Posterior vena cava (tissue), 2 donors: ENCODE measurements at regions not wholly inside any gene's neighbourhood (a gene's known extent, or its start where the extent isn't known, plus 50 kb on each side); places are given as distances from the start of the nearest gene placed in this dataset.

Source experiments
- DNase-seq: peaks from one replicate; pipeline ENCODE4 v3.0.0-alpha.2; 2020; ENCODE audit warnings: low spot score
- intact Hi-C, 2 donors: fragments of 100-400 bp; cut with DNase I; formaldehyde crosslinking; loops; one replicate each; pipeline versions ENCODE4 v1.14.1 to v1.14.2; 2022 to 2023
- donor health status: DM: yes; HTN: yes; CAD: no.
- donor health status: DM: yes; HTN: yes; CAD: no.

GRCh38 chr2:34373586-34374233 is 774.6 kb upstream of the FAM98A start:
- DNase-seq: no peak
- intact Hi-C loops: no loop called here

- intact Hi-C loops: no loop called here
- no peak for DNase-seq
Observed at GRCh38 chr2:34372967-34373366, 773.9 kb upstream of the FAM98A start.

GRCh38 chr2:34371711-34372110 is 772.6 kb upstream of the FAM98A start:
- intact Hi-C loops: no loop called here

GRCh38 chr2:34368304-34368703 is 769.2 kb upstream of the FAM98A start:
- intact Hi-C loops: no loop called here
- no peak for DNase-seq

More at GRCh38 chr2:34371711-34372110, 772.6 kb upstream of the FAM98A start:
- DNase-seq: no peak

GRCh38 chr2:34365932-34366331 is 766.8 kb upstream of the FAM98A start:
- intact Hi-C loops: no loop called here
- DNase-seq: no peak

- intact Hi-C loops: no loop called here
- DNase-seq: no peak
Observed at GRCh38 chr2:34365512-34365911, 766.4 kb upstream of the FAM98A start.

GRCh38 chr2:34353509-34354113 is 754.5 kb upstream of the FAM98A start:
- intact Hi-C loops: no loop called here
- no peak for DNase-seq

GRCh38 chr2:34349527-34349926 is 750.4 kb upstream of the FAM98A start:
- intact Hi-C loops: no loop called here

GRCh38 chr2:34345030-34345429 is 745.9 kb upstream of the FAM98A start:
- intact Hi-C loops: no loop called here
- no peak for DNase-seq

More at GRCh38 chr2:34349527-34349926, 750.4 kb upstream of the FAM98A start:
- DNase-seq: no peak

- intact Hi-C loops: no loop called here
Observed at GRCh38 chr2:34340307-34340706, 741.2 kb upstream of the FAM98A start.

GRCh38 chr2:34337735-34338134 is 738.6 kb upstream of the FAM98A start:
- intact Hi-C loops: no loop called here
- no peak for DNase-seq

More at GRCh38 chr2:34340307-34340706, 741.2 kb upstream of the FAM98A start:
- DNase-seq: no peak

- no peak for DNase-seq
- intact Hi-C loops: no loop called here
Observed at GRCh38 chr2:34332813-34333212, 733.7 kb upstream of the FAM98A start.

GRCh38 chr2:34320056-34320455 is 721.0 kb upstream of the FAM98A start:
- no peak for DNase-seq
- intact Hi-C loops: no loop called here

GRCh38 chr2:34317797-34318196 is 718.7 kb upstream of the FAM98A start:
- intact Hi-C loops: no loop called here

GRCh38 chr2:34316788-34317187 is 717.7 kb upstream of the FAM98A start:
- DNase-seq: no peak
- intact Hi-C loops: no loop called here

More at GRCh38 chr2:34317797-34318196, 718.7 kb upstream of the FAM98A start:
- DNase-seq: no peak

GRCh38 chr2:34311816-34312215 is 712.7 kb upstream of the FAM98A start:
- intact Hi-C loops: no loop called here
- DNase-seq: no peak

- intact Hi-C loops: no loop called here
Observed at GRCh38 chr2:34308140-34308539, 709.0 kb upstream of the FAM98A start.

GRCh38 chr2:34307636-34308035 is 708.5 kb upstream of the FAM98A start:
- intact Hi-C loops: no loop called here
- DNase-seq: no peak

More at GRCh38 chr2:34308140-34308539, 709.0 kb upstream of the FAM98A start:
- no peak for DNase-seq

GRCh38 chr2:34306745-34307144 is 707.6 kb upstream of the FAM98A start:
- no peak for DNase-seq

GRCh38 chr2:34305587-34305986 is 706.5 kb upstream of the FAM98A start:
- intact Hi-C loops: no loop called here
- no peak for DNase-seq

More at GRCh38 chr2:34306745-34307144, 707.6 kb upstream of the FAM98A start:
- intact Hi-C loops: no loop called here

GRCh38 chr2:34294961-34295360 is 695.9 kb upstream of the FAM98A start:
- intact Hi-C loops: no loop called here
- no peak for DNase-seq
